Skin epidermis (tissue), 12 donors: ENCODE measurements at regions not wholly inside any gene's neighbourhood (a gene's known extent, or its start where the extent isn't known, plus 50 kb on each side); places are given as distances from the start of the nearest gene placed in this dataset.
"Not testable (repeated sequence)": the region's sequence is repeated elsewhere in the genome, so short reads cannot be mapped to it uniquely, and the experiment has no call there.

Source experiments
- H3K27ac ChIP-seq, 21 experiments: fragments of 200-600 bp; sonication (generic) in 11 of 21; one replicate each; pipeline ENCODE4 v1.5.0; 2020; ENCODE audit warnings: mild to moderate bottlenecking in 3 of 21, inconsistent platforms in 2 of 21, moderate library complexity in 2 of 21
- H3K4me3 ChIP-seq, 7 experiments: fragments of 200-600 bp; sonication (generic) in 2 of 7; one replicate each; pipeline ENCODE4 v1.5.0; 2020; ENCODE audit warnings: inconsistent platforms in 2 of 7, mild to moderate bottlenecking in 2 of 7, moderate library complexity in 1 of 7

DNA sequence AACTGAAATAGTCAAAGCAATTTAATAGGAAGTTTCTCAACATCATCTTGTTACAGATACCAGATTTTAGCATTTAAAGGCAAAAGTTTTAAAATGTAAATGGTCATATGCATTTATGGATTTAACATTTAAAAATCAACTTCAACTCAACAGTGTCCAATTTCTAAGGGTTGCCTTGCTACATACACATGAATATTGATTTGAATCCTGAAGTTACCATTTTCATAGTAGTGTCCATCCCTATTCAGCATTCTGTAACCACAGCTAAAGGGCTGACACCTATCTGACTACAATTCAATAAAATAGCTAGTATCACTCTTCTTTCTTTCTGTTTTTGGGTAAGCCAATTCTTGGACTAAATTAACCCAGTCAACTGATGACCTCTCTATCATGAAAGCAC lies 164.0 kb upstream of the CFAP20DC start:
- no peak overlapping the region for H3K27ac ChIP-seq
- no peak overlapping the region for H3K4me3 ChIP-seq

DNA sequence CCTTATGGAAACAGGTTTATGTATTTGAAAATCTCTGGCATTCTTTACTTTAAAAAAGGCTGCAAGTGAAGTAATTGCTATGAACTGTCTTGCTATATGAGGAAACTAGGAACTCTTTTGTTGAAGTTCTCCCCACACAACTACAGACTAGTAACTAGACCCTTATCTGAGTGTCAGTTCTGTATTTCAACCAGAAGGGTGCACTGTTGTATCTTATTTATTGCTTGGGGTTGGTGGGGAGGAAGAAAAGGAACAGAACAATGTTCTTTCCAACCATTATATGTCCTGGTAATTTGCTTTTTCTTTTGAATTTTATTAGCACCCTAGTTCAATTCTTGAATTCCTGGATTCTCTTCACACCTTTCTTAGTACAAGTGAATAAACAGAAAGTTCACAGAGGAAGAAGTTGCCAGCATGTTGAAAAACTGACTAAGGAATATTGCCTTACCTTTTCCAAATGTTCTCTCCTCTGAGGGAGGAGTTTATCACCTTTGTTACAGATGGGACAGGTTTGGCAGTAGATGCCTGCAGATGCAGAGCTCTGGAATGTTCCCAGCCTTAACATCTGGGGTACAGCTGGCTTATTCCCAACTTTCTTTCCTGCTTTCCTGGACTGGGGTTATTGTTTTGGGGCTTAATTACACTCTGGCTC lies 162.4 kb upstream of the CFAP20DC start:
- no peak overlapping the region for H3K27ac ChIP-seq
- no peak overlapping the region for H3K4me3 ChIP-seq

DNA sequence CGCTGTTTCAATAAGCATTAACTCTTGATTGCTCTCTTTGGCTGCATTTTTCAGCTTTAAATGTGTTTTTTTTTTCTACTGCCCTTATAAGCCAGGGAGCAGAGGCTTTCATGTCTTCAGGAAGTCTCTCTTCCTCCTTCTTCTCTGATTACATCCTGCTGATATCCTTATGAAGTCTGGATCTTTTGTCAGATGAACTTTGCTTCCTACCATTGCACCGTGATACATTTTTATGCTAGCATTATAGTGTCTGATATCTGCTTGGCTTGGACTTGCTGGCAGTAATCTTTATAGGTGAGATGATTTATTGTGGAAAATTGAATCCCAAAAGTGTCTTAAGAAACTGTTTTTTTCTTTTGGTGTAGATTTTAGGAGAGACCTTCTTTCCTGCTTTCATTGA lies 160.4 kb upstream of the CFAP20DC start:
- no peak overlapping the region for H3K27ac ChIP-seq
- H3K4me3 ChIP-seq = no peak overlapping the region

DNA sequence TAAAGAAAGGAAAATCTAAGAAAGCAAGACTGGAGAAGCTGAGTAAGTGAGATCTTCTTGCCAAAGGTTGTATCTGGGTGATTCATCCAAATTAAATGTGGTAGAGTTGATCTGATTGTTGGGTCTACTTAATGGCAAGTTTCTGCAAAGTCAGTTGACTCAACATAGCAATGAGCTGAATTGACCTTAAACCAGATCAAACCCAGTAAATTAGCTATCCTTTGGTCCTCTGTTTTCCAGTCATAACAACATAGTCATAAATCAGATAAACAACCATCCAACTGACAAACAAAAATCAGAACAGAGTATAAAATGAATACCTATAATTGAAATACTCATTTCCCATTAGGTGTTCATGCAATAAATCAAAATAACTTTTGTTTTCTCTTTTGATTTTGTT lies 142.6 kb upstream of the CFAP20DC start:
- H3K27ac ChIP-seq = no peak overlapping the region
- no peak overlapping the region for H3K4me3 ChIP-seq

DNA sequence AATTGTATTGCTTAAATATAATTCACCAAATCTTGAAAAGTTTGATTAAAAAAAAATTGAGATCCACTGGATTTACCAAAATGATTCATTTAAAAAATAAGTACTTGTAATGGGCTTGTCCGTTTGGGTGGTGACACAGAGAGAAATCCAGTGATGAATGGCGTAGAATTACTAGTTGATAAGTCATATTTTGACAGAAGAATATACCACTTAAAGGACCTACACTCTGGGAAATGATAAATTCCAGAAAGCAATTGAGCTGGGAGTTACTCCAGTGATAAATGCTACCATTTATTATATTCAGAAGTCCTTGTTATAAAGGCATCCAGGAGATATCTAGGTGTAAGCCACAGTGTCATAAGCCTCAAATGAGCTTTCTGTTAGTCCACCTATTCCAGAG lies 141.8 kb upstream of the CFAP20DC start:
- Histone ChIP-seq H3K4me3 (no peak overlapping the region), H3K27ac (no peak overlapping the region)

DNA sequence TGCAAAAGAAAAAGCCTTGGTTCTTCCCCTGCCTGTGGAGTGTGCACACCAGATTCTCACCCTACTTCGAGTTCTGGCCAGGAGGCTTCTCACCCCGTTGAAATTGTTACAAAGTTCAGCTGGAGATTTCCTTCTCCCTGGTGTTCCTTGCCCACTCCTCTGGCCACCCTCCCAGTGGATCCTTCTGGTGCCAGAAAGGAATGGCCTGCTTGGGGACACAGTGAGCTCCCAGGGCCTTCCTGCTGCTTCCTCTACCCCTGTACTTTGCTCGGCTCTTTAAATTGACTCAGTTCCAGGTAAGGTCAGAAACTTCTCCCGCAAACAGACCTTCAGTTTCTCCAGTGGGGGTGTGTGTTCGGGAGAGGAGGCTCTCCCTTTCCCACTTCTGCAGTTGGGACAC lies 140.1 kb upstream of the CFAP20DC start:
- Histone ChIP-seq H3K4me3 (no peak overlapping the region), H3K27ac (no peak overlapping the region)

DNA sequence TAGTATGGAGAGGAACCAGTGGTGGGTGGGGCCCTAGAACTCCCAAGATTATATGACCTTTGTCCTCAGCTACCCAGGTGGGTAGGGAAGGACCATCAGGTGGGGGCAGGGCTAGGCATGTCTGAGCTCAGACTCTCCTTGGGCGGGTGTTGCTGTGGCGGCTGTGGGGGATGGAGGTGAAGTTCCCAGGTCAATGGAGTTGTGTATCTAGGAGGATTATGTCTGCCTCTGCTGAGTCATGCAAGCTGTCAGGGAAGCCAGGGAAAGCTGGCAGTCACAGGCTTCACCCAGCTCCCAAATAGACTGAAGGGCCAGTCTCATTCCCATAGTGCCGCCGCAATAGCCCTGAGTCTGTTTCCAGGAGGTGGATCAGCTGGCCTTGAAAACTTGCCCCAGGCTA lies 139.7 kb upstream of the CFAP20DC start:
- Histone ChIP-seq H3K27ac (no peak overlapping the region), H3K4me3 (no peak overlapping the region)

DNA sequence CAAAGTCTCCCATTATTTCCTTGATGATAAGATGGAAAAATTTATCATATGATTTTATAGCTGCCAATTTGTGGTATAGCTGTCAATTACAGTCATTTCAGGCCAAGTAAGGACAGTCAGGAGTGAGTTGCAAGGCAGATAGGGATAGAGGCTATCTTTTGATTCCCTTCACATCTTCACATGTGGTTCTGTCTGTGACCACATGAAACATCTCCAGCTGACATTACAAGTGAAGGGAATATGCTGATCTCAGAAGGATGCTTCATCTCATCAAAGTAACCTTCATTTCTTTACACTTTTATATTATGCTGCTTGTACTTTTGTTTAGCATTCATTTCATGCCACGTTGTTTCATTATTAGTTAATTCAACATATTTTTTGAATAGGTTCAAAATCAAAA lies 136.9 kb upstream of the CFAP20DC start:
- H3K4me3 ChIP-seq = no peak overlapping the region
- no peak overlapping the region for H3K27ac ChIP-seq

DNA sequence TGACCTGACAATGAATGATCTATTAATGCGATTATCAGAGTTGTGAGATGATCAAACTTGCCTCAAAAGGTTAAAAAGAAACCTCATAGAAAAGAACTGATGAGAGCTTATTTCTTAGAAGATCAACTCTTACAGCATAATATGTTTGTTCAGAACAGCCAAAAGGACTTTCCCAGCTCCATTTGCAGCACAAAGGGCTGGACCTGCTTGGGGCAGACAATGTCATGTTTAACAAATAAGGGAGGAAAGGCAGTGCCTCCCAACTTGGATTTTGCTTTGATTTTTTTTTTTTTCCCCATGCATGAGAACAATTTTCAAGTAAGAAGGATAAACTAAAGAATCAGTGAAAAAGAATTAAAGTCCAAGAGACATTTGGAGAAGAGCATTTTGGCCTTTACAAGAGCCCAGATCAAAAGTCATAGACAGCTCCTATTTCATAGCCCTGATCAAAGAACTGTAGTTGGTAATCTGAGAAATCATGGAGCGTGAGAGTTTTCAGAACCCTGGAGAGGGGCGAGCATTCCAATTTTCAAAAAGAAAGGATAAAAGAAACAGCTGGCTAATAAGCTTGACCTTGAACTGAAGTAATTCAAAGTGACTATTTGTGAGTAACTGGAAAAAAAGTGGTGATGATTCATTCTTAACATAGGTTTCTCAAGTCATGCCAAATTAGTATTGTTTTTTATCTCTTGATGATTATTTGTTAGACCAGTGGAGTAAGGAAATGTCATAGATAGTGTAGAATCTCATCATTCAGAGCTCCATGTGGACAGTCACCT lies 136.0 kb upstream of the CFAP20DC start:
- Histone ChIP-seq H3K4me3 (no peak overlapping the region), H3K27ac (no peak overlapping the region)

DNA sequence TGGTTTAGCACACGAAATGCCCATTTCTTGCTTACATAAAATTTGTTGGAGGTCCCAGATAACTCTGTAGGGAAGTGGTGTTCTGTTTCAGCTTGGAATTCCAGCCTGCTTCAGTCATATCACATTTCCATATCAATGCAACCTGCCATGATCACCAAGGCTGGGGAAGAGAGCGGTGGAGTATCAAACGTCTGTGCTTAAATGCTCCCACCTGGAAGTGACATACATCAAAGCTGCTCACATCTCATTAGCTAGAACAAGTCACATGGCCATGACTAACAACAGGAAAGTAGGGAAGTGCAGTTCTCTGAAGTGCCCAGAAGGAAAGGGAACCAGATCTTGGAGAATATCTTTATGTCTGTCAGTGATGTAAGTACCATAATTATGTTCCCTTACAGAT lies 130.2 kb upstream of the CFAP20DC start:
- Histone ChIP-seq H3K27ac (no peak overlapping the region), H3K4me3 (no peak overlapping the region)

DNA sequence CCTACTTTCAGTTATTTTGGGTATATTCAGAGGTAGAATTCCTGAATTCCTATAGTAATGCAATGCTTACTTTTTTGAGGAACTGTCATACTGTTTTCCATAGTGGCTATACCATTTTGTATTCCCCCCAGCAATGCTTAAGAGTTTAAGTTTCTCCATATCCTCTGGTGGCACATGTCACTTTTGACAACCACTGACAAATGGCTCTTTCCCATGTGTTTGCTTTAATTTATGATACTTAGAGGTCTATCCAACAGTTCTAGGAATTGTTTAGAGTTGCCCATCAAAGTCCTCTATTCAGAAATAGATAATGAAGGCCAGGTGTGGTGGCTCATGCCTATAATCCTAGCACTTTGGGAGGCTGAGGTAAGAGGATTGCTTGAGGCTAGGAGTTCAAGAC lies 128.9 kb upstream of the CFAP20DC start:
- no peak overlapping the region for H3K27ac ChIP-seq

DNA sequence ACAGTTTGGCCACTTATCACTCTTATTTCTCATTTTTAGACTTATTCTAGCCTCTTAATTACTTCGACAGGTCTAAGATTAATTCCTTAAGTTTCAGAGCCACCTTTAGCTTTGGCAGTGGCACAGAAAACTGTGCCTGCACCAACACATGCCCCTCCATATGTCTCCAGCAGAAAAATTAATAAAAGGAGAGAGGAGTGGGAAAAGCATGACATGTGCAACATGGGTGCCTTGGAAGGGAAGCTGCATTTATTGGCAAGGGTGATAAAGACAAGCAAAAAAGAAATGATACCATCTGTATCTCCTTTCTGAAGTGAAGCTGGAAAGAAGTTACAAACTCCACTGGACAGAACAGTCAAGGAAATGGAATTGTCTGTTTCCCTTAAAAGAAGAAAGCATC lies 121.7 kb upstream of the CFAP20DC start:
- no peak overlapping the region for H3K27ac ChIP-seq

More for the DNA sequence above, 128.9 kb upstream of the CFAP20DC start:
- H3K4me3 ChIP-seq = no peak overlapping the region

DNA sequence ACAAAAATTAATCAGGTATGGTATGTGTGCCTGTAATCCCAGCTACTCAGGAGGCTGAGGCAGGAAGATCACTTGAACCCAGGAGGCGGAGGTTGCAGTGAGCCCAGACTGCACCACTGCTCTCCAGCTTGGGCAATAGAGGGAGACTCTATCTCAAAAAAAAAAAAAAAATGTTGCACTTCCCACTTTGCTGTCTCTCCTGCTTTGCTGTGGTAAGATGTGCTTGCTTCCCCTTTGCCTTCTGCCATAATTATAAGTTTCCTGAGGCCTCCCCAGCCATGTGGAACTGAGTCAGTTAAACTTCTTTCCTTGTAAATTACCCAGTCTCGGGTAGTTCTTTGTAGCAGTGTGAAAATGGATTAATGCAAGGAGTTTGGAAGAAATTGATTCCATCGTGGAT lies 120.3 kb upstream of the CFAP20DC start:
- not testable (repeated sequence) for H3K4me3 ChIP-seq, H3K27ac ChIP-seq

More for the DNA sequence above, 121.7 kb upstream of the CFAP20DC start:
- no peak overlapping the region for H3K4me3 ChIP-seq

DNA sequence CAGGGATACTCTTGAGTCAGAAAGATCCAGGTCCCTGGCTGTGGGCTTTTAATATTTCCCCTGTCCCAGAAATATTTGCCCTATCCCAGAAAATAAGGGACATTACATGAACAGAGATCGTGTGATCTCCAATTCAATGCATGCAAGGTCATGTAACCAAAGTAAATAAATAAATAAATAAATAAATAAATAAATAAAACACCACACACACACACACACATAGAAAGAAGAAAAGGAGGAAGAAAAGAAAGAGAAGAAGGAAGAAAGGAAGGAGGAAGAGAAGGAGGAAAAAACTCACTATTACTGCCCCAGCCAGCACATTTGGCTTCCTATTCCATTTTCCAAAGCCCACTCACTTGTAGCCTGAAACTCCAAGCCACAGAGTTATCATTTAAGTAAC lies 117.9 kb upstream of the CFAP20DC start:
- H3K4me3 ChIP-seq = no peak overlapping the region
- H3K27ac ChIP-seq = no peak overlapping the region

DNA sequence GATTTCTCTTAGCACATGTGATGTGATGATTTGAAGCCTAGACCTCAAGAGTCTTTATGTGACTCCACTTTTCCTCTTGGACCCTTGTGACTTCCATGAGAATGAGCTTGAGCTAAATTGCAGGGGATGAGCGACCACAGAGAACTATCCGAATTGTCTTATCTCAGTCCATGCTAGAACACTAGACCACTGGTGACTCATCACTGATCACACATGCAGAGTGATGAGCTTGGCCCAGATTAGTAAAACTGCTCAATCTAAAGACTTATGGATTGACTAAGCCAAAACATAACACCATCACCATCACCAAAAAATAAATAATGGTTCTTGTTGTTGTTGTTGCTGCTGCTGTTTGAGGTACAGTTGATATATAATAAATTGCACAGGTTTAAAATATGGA lies 114.1 kb upstream of the CFAP20DC start:
- Histone ChIP-seq H3K27ac (no peak overlapping the region), H3K4me3 (no peak overlapping the region)

DNA sequence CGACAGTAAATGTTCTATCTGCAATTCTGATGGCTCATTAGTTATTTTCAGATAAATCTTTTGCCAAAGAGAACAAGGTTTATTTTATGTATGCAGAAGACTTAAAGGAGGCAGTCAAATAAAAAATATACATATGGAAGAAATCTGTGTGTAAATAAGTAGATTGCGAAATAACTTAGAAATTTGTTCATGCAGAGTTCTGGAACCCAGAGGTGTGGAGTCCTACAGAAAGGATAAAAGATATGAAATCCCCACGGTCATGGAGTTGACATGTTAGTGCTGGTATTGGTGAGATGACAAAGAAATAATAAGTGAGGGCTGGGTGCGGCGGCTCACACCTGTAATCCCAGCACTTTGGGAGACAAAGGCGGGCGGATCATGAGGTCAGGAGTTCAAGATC lies 111.2 kb upstream of the CFAP20DC start:
- Histone ChIP-seq H3K27ac (no peak overlapping the region), H3K4me3 (no peak overlapping the region)

DNA sequence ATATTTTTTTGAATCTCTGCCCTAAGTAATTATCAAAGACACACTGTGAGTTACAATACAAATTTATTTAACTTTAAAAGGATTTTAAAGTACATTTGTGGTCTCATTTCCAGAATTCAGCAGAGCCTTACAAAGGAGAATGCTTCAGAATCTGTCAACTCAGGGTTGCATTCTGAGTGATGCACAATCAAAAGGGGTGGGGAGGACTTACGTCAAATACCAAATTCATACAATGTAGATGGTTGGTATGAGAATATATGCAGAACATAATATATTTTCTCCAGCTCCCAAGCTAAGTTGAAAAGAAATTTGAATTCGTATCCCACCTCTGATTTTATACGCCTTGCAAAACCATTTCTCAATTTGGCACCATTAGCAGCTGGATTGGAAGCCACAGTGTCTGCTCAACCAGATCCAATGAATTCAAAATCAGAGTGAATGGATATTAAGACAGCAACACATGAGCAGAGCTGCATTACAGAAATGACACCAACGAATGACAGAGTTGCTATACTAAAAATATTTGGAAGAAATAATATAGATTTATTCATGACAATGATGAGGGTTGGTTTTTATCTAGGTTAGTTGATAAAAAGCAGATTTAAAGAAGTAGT lies 110.4 kb upstream of the CFAP20DC start:
- H3K27ac ChIP-seq = no peak overlapping the region
- H3K4me3 ChIP-seq = no peak overlapping the region

DNA sequence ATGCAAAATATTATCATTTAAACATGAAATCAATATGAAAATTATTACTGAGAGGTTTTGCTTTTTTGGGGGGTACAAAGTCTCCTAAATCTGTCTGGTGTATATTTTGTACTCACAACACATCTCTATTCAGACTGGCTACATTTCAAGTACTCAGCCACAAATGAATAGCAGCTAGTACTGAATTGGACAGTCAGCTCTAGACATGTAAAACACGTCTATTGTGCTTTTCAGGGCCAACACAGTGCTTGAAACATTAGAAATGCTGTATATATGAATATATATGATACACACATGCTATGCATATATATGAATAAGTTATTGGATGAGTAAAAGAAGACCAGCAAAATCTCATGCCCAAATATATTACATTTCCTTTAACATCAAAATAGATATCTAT lies 103.8 kb upstream of the CFAP20DC start:
- Histone ChIP-seq H3K4me3 (no peak overlapping the region), H3K27ac (no peak overlapping the region)

DNA sequence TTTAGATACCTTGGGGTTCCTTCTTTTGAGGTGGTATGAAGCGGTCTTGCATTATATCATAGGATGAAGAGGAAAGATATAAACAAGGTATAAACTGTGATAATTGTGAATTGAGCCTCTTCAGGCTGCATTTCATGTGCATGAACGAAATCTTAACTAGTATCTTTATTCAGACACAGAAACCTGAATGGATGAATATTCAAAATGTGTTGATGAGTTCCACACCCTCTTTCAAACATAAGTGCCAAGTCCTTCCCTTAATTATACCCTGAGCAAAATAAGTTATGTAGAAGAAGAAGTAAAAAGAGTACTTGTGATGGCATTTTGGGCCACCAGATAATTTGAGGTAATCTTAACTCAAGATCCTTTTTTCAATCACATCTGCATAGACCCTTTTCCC lies 103.1 kb upstream of the CFAP20DC start:
- Histone ChIP-seq H3K27ac (no peak overlapping the region), H3K4me3 (no peak overlapping the region)

DNA sequence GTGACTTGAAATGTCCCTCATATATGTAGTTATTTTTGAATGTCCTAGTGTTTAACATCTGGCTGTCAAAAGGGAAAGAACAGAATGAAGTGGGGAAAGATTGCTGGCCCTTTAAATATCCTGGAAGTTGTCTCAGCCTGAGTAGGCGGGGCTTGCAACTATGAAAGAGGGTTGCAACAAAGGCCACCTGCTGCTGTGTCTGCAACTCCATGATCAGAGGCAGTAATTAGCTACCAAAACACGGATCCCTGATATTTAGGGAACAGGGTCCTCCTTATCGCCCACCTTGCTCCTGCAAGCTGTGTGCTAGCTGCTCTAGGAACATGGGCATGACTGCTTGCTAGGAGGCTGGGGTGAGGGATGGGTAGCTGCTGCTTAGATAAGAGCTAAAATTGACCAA lies 100.2 kb upstream of the CFAP20DC start:
- no peak overlapping the region for H3K27ac ChIP-seq
- no peak overlapping the region for H3K4me3 ChIP-seq

DNA sequence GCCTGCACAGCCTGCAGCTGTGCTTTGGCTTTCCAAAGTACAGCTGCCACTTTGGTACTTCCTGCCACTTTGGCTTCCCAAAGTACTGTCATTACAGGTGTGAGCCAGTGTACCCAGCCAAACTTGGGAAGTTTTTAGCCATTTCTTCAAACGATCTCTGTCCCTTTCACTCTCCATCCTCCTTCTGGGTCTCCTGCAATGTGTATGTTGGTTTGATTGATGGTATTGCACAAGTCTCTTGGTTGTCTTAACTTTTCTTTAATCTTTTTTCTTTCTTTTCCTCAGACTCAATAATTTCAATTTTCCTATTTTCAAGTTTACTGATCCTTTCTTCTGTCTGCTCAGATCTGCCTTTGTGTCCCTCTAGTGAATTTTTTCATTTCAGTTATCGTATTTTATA lies 99.3 kb upstream of the CFAP20DC start:
- H3K4me3 ChIP-seq = no peak overlapping the region
- no peak overlapping the region for H3K27ac ChIP-seq
